ENCODE measurements at regions not wholly inside any gene's neighbourhood (a gene's known extent, or its start where the extent isn't known, plus 50 kb on each side); places are given as distances from the start of the nearest gene placed in this dataset.
"Not testable (repeated sequence)": the region's sequence is repeated elsewhere in the genome, so short reads cannot be mapped to it uniquely, and the experiment has no call there.

DNA sequence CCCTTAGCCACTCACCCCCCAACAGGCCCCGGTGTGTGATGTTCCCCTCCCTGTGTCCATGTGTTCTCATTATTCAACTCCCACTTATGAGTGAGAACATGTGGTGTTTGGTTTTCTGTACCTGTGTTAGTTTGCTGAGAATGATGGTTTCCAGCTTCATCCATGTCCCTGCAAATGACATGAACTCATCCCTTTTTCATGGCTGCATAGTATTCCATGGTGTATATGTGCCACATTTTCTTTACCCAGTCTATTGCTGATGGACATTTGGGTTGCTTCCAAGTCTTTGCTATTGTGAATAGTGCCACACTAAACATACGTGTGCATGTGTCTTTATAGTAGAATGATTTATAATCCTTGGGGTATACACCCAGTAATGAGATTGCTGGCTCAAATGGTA is 605.7 kb downstream of the EBF1 start:
- TF ChIP-seq, protein P1, sequence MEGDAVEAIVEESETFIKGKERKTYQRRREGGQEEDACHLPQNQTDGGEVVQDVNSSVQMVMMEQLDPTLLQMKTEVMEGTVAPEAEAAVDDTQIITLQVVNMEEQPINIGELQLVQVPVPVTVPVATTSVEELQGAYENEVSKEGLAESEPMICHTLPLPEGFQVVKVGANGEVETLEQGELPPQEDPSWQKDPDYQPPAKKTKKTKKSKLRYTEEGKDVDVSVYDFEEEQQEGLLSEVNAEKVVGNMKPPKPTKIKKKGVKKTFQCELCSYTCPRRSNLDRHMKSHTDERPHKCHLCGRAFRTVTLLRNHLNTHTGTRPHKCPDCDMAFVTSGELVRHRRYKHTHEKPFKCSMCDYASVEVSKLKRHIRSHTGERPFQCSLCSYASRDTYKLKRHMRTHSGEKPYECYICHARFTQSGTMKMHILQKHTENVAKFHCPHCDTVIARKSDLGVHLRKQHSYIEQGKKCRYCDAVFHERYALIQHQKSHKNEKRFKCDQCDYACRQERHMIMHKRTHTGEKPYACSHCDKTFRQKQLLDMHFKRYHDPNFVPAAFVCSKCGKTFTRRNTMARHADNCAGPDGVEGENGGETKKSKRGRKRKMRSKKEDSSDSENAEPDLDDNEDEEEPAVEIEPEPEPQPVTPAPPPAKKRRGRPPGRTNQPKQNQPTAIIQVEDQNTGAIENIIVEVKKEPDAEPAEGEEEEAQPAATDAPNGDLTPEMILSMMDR (IDR thresholded peaks at IDR 0.05; ENCODE audit: insufficient read depth, low read length): not testable (repeated sequence)
- TF ChIP-seq, protein P2, sequence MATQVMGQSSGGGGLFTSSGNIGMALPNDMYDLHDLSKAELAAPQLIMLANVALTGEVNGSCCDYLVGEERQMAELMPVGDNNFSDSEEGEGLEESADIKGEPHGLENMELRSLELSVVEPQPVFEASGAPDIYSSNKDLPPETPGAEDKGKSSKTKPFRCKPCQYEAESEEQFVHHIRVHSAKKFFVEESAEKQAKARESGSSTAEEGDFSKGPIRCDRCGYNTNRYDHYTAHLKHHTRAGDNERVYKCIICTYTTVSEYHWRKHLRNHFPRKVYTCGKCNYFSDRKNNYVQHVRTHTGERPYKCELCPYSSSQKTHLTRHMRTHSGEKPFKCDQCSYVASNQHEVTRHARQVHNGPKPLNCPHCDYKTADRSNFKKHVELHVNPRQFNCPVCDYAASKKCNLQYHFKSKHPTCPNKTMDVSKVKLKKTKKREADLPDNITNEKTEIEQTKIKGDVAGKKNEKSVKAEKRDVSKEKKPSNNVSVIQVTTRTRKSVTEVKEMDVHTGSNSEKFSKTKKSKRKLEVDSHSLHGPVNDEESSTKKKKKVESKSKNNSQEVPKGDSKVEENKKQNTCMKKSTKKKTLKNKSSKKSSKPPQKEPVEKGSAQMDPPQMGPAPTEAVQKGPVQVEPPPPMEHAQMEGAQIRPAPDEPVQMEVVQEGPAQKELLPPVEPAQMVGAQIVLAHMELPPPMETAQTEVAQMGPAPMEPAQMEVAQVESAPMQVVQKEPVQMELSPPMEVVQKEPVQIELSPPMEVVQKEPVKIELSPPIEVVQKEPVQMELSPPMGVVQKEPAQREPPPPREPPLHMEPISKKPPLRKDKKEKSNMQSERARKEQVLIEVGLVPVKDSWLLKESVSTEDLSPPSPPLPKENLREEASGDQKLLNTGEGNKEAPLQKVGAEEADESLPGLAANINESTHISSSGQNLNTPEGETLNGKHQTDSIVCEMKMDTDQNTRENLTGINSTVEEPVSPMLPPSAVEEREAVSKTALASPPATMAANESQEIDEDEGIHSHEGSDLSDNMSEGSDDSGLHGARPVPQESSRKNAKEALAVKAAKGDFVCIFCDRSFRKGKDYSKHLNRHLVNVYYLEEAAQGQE (IDR thresholded peaks at IDR 0.05; ENCODE audit: insufficient replicate concordance, low read depth): not testable (repeated sequence)

Data from HL-60 (cell line).